Loucy (cell line): ENCODE measurements at regions not wholly inside any gene's neighbourhood (a gene's known extent, or its start where the extent isn't known, plus 50 kb on each side); places are given as distances from the start of the nearest gene placed in this dataset.

Experiments used
- CTCF ChIP-seq: fragments of 200-600 bp; sonication (generic); conservative IDR thresholded peaks from 2 replicates; pipeline ENCODE4 v1.5.1; 2014; ENCODE audit warnings: mild to moderate bottlenecking, antibody characterized with exemption, low read length
- EZH2phosphoT487 ChIP-seq: fragments of 200-600 bp; IDR thresholded peaks from 2 replicates; pipeline ENCODE4 v1.6.1; 2018; ENCODE audit warnings: antibody characterized with exemption, mild to moderate bottlenecking, moderate library complexity, borderline replicate concordance

- no peak for TF ChIP-seq CTCF
- no peak for TF ChIP-seq EZH2phosphoT487
Measured at GRCh38 chr20:36096435-36096834, 58.1 kb upstream of the EPB41L1 start.
